ENCODE measurements at regions not wholly inside any gene's neighbourhood (a gene's known extent, or its start where the extent isn't known, plus 50 kb on each side); places are given as distances from the start of the nearest gene placed in this dataset.

GRCh38 chr5:52560366-52560765 lies 227.3 kb upstream of the ITGA1 start:
- TF ChIP-seq, protein P1, sequence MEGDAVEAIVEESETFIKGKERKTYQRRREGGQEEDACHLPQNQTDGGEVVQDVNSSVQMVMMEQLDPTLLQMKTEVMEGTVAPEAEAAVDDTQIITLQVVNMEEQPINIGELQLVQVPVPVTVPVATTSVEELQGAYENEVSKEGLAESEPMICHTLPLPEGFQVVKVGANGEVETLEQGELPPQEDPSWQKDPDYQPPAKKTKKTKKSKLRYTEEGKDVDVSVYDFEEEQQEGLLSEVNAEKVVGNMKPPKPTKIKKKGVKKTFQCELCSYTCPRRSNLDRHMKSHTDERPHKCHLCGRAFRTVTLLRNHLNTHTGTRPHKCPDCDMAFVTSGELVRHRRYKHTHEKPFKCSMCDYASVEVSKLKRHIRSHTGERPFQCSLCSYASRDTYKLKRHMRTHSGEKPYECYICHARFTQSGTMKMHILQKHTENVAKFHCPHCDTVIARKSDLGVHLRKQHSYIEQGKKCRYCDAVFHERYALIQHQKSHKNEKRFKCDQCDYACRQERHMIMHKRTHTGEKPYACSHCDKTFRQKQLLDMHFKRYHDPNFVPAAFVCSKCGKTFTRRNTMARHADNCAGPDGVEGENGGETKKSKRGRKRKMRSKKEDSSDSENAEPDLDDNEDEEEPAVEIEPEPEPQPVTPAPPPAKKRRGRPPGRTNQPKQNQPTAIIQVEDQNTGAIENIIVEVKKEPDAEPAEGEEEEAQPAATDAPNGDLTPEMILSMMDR (IDR thresholded peaks at IDR 0.05; ENCODE audit: control extremely low read depth in 1 of 3, insufficient read depth in 1 of 3, low read depth in 1 of 3, low read length in 3 of 3) = no peak; a peak in 1 of 4 replicates
- no peak for TF ChIP-seq RBBP5 (IDR thresholded peaks at IDR 0.05; ENCODE audit: borderline replicate concordance, low read depth, low read length)
- TF ChIP-seq SP1 (IDR thresholded peaks at IDR 0.05; ENCODE audit: low read depth, low read length) = no peak
- no peak for TF ChIP-seq YY1 (IDR thresholded peaks at IDR 0.05; ENCODE audit: low read depth, low read length)
- no peak for TF ChIP-seq BCL11A (IDR thresholded peaks at IDR 0.05; ENCODE audit: low read depth in 2 of 2, low read length in 2 of 2)
- TF ChIP-seq POLR2AphosphoS5 (IDR thresholded peaks at IDR 0.05; ENCODE audit: low read depth, low read length) = no peak
- no peak for TF ChIP-seq PHF8 (conservative IDR thresholded peaks at IDR 0.05; ENCODE audit: low read depth, low read length)
- TF ChIP-seq TAF1 (IDR thresholded peaks at IDR 0.05; ENCODE audit: low read depth, low read length) = no peak
- no peak for TF ChIP-seq GABPA (IDR thresholded peaks at IDR 0.05; ENCODE audit: borderline replicate concordance, insufficient read depth, low read length)
- TF ChIP-seq GTF2F1 (IDR thresholded peaks at IDR 0.05; ENCODE audit: borderline replicate concordance, low read depth, low read length) = no peak
- TF ChIP-seq KDM4A (IDR thresholded peaks at IDR 0.05; ENCODE audit: low read depth, low read length, severe bottlenecking) = no peak

All from H1 (cell line).